ENCODE measurements at regions not wholly inside any gene's neighbourhood (a gene's known extent, or its start where the extent isn't known, plus 50 kb on each side); places are given as distances from the start of the nearest gene placed in this dataset.
A peak's percentile ranks its signal among the peaks of the same experiment; 100 is the strongest.

DNA sequence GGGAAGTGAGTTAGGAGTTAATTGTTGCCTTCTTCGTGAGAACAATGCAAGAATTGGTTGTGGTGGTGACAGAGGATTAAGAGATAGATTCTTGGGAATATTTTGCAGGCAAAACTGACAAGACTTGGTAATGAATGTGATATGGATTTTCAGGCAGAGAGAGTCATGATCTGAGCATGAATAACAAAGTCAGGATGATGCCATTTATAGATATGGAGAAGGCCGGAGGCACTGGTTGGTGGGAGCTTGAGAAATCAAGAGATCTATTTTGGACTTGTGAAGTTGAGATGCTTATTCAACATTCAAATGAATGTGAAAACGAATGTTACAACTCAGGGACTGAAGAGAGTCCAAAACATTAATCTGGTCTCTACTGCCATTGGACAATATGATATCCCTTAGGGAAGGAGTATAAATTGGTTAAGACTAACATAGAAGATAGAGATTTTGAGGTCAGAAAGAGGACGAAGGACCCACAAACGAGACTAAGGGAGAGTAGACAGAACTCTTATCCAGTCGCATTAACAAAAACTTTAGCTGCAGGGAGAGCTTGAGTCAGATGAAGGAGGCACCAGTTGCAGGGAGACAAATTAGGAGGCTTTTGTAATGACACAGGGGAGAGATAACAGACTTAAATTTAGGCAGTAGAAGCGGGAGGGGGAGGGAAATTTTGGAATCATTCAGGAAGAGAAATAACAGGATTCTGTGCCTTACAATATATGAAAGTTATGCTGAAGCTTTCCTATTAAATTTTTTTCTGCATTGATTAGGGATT, 1090.6 kb downstream of the GALC start:
- H3K9me3 ChIP-seq (ENCODE audit: control insufficient read depth in 4 of 4, low read length in 3 of 4), result no peaks in the 10 kb centered on the region
- TF ChIP-seq, protein P1, sequence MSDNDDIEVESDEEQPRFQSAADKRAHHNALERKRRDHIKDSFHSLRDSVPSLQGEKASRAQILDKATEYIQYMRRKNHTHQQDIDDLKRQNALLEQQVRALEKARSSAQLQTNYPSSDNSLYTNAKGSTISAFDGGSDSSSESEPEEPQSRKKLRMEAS (IDR thresholded peaks at IDR 0.05), result no peak
- no peak for TF ChIP-seq HNF4A (conservative IDR thresholded peaks at IDR 0.05)
- H3K27me3 ChIP-seq (ENCODE audit: control insufficient read depth in 4 of 4, insufficient read depth in 4 of 4, low read length in 3 of 4), result no peaks in the 10 kb centered on the region
- H3K9ac ChIP-seq (ENCODE audit: low read depth in 1 of 2, low read length in 2 of 2), result no peak overlapping the region
- no peaks in the 10 kb centered on the region for H3K36me3 ChIP-seq (ENCODE audit: control insufficient read depth in 4 of 4, insufficient read depth in 3 of 4, low read depth in 1 of 4, low read length in 3 of 4)
- 74% methylated on average over 7 of the region's 7 CpGs for WGBS
- no peak overlapping the region for H3K4me3 ChIP-seq (ENCODE audit: low read depth in 1 of 3, low read length in 3 of 3)
- no peak overlapping the region for H3K27ac ChIP-seq (ENCODE audit: low read depth in 1 of 2, low read length in 2 of 2)
- no peak for DNase-seq (ENCODE audit: low spot score)
- H3K4me1 ChIP-seq (ENCODE audit: control insufficient read depth in 4 of 4, insufficient read depth in 4 of 4, low read length in 3 of 4), result peaks cover 0 to 8% (median 3%) of the 10 kb centered on the region in 4 donors

DNA sequence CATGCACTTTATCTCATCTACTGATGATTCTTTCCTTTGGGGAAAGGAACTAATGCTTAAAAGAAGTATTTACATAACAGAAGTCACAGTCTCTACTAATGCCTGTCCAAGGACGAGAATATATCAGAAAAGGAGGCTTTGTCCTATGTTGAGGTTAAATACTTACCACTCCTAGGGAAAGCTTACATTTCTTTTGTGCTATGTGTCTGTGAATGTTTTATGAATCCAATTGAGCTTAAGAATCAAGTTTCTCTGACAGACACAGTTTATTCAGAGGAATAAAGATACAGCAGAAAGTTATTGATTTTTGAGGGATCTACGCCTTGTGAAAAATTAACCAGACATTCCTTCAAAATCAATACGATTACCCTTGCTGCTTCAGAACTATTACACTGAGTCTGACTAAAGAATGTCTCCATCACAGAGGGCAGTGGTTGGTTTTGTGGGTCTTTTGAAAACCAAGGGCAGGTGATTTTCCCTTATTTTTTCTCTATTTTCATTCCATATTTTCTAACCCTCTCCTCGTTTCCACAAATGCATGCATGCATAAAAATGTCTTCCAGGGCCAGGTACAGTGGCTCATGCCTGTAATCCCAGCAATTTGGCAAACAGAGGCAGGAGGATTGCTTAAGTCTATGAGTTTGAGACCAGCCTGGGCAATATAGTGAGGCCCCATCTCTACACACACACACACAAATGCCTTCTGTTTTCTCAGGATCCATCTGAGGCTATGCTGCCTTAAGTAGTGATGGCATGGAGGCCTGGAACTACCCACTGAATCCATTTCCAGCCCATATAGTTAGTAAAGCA, 1095.1 kb downstream of the GALC start:
- no peaks in the 10 kb centered on the region for H3K9me3 ChIP-seq (ENCODE audit: control insufficient read depth in 4 of 4, low read length in 3 of 4)
- peaks cover 0 to 8% (median 3%) of the 10 kb centered on the region in 4 donors for H3K4me1 ChIP-seq (ENCODE audit: control insufficient read depth in 4 of 4, insufficient read depth in 4 of 4, low read length in 3 of 4)
- no peak for DNase-seq (ENCODE audit: low spot score)
- H3K4me3 ChIP-seq (ENCODE audit: low read depth in 1 of 3, low read length in 3 of 3), result no peak overlapping the region
- TF ChIP-seq YY1 (IDR thresholded peaks at IDR 0.05) (peak; percentile 28), HNF4A (conservative IDR thresholded peaks at IDR 0.05) (peak in 1 of 2 donors; percentile 16), RAD21 (IDR thresholded peaks at IDR 0.05) (peak in 1 of 2 donors; percentile 17)
- TF ChIP-seq, protein P2, sequence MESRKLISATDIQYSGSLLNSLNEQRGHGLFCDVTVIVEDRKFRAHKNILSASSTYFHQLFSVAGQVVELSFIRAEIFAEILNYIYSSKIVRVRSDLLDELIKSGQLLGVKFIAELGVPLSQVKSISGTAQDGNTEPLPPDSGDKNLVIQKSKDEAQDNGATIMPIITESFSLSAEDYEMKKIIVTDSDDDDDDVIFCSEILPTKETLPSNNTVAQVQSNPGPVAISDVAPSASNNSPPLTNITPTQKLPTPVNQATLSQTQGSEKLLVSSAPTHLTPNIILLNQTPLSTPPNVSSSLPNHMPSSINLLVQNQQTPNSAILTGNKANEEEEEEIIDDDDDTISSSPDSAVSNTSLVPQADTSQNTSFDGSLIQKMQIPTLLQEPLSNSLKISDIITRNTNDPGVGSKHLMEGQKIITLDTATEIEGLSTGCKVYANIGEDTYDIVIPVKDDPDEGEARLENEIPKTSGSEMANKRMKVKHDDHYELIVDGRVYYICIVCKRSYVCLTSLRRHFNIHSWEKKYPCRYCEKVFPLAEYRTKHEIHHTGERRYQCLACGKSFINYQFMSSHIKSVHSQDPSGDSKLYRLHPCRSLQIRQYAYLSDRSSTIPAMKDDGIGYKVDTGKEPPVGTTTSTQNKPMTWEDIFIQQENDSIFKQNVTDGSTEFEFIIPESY (IDR thresholded peaks at IDR 0.05), result no peak
- no peak overlapping the region for H3K27ac ChIP-seq (ENCODE audit: low read depth in 1 of 2, low read length in 2 of 2)
- H3K9ac ChIP-seq (ENCODE audit: low read depth in 1 of 2, low read length in 2 of 2), result no peak overlapping the region
- 32% methylated on average over 4 of the region's 4 CpGs for WGBS
- no peaks in the 10 kb centered on the region for H3K36me3 ChIP-seq (ENCODE audit: control insufficient read depth in 4 of 4, insufficient read depth in 3 of 4, low read depth in 1 of 4, low read length in 3 of 4)
- H3K27me3 ChIP-seq (ENCODE audit: control insufficient read depth in 4 of 4, insufficient read depth in 4 of 4, low read length in 3 of 4), result no peaks in the 10 kb centered on the region

DNA sequence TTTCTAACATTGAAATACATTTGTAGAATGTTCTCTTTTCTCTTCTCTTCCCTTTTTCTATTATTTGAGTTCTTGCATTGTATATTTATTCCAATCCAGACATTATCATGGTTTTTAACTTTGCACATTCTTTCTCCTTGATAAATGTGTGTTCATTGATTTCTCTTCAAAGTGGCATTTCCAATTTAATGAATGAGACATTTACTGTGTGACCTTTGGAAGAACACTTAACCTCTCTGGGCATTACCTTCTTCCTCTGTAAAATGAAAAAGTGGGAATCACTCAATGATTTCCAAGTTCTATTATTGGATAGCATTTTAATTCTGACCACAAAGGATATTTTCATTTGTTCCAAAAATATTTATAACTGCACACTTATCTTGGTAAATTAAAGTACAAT, 1095.8 kb downstream of the GALC start:
- H3K4me3 ChIP-seq (ENCODE audit: low read depth in 1 of 3, low read length in 3 of 3), result no peak overlapping the region
- H3K9me3 ChIP-seq (ENCODE audit: control insufficient read depth in 4 of 4, low read length in 3 of 4), result no peaks in the 10 kb centered on the region
- H3K27me3 ChIP-seq (ENCODE audit: control insufficient read depth in 4 of 4, insufficient read depth in 4 of 4, low read length in 3 of 4), result no peaks in the 10 kb centered on the region
- no peak overlapping the region for H3K9ac ChIP-seq (ENCODE audit: low read depth in 1 of 2, low read length in 2 of 2)
- DNase-seq (ENCODE audit: low spot score), result no peak
- no peaks in the 10 kb centered on the region for H3K36me3 ChIP-seq (ENCODE audit: control insufficient read depth in 4 of 4, insufficient read depth in 3 of 4, low read depth in 1 of 4, low read length in 3 of 4)
- H3K27ac ChIP-seq (ENCODE audit: low read depth in 1 of 2, low read length in 2 of 2), result no peak overlapping the region
- H3K4me1 ChIP-seq (ENCODE audit: control insufficient read depth in 4 of 4, insufficient read depth in 4 of 4, low read length in 3 of 4), result peaks cover 0 to 8% (median 3%) of the 10 kb centered on the region in 4 donors
- TF ChIP-seq RXRA (IDR thresholded peaks at IDR 0.05), result no peak
- TF ChIP-seq YY1 (IDR thresholded peaks at IDR 0.05), result no peak
- TF ChIP-seq SP1 (IDR thresholded peaks at IDR 0.05), result no peak
- no peak for TF ChIP-seq TAF1 (conservative IDR thresholded peaks at IDR 0.05)
- TF ChIP-seq, protein P3, sequence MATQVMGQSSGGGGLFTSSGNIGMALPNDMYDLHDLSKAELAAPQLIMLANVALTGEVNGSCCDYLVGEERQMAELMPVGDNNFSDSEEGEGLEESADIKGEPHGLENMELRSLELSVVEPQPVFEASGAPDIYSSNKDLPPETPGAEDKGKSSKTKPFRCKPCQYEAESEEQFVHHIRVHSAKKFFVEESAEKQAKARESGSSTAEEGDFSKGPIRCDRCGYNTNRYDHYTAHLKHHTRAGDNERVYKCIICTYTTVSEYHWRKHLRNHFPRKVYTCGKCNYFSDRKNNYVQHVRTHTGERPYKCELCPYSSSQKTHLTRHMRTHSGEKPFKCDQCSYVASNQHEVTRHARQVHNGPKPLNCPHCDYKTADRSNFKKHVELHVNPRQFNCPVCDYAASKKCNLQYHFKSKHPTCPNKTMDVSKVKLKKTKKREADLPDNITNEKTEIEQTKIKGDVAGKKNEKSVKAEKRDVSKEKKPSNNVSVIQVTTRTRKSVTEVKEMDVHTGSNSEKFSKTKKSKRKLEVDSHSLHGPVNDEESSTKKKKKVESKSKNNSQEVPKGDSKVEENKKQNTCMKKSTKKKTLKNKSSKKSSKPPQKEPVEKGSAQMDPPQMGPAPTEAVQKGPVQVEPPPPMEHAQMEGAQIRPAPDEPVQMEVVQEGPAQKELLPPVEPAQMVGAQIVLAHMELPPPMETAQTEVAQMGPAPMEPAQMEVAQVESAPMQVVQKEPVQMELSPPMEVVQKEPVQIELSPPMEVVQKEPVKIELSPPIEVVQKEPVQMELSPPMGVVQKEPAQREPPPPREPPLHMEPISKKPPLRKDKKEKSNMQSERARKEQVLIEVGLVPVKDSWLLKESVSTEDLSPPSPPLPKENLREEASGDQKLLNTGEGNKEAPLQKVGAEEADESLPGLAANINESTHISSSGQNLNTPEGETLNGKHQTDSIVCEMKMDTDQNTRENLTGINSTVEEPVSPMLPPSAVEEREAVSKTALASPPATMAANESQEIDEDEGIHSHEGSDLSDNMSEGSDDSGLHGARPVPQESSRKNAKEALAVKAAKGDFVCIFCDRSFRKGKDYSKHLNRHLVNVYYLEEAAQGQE (IDR thresholded peaks at IDR 0.05), result no peak
- no peak for TF ChIP-seq GABPA (IDR thresholded peaks at IDR 0.05 in 1 of 2, conservative IDR thresholded peaks at IDR 0.05 in 1 of 2)
- TF ChIP-seq, protein P1 (IDR thresholded peaks at IDR 0.05), result no peak
- TF ChIP-seq, protein P2 (IDR thresholded peaks at IDR 0.05), result no peak
- no peak for TF ChIP-seq EGR1 (IDR thresholded peaks at IDR 0.05; ENCODE audit: low read depth in 2 of 2)
- TF ChIP-seq, protein P4, sequence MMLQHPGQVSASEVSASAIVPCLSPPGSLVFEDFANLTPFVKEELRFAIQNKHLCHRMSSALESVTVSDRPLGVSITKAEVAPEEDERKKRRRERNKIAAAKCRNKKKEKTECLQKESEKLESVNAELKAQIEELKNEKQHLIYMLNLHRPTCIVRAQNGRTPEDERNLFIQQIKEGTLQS (IDR thresholded peaks at IDR 0.05), result no peak
- TF ChIP-seq, protein P5, sequence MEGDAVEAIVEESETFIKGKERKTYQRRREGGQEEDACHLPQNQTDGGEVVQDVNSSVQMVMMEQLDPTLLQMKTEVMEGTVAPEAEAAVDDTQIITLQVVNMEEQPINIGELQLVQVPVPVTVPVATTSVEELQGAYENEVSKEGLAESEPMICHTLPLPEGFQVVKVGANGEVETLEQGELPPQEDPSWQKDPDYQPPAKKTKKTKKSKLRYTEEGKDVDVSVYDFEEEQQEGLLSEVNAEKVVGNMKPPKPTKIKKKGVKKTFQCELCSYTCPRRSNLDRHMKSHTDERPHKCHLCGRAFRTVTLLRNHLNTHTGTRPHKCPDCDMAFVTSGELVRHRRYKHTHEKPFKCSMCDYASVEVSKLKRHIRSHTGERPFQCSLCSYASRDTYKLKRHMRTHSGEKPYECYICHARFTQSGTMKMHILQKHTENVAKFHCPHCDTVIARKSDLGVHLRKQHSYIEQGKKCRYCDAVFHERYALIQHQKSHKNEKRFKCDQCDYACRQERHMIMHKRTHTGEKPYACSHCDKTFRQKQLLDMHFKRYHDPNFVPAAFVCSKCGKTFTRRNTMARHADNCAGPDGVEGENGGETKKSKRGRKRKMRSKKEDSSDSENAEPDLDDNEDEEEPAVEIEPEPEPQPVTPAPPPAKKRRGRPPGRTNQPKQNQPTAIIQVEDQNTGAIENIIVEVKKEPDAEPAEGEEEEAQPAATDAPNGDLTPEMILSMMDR (IDR thresholded peaks at IDR 0.05; ENCODE audit: low read depth, low read length, missing input control), result no peak
- TF ChIP-seq HNF4G (IDR thresholded peaks at IDR 0.05), result no peak
- TF ChIP-seq HNF4A (conservative IDR thresholded peaks at IDR 0.05), result no peak
